NCI-H526 (cell line): ENCODE measurements at regions not wholly inside any gene's neighbourhood (a gene's known extent, or its start where the extent isn't known, plus 50 kb on each side); places are given as distances from the start of the nearest gene placed in this dataset.
"Not testable (repeated sequence)": the region's sequence is repeated elsewhere in the genome, so short reads cannot be mapped to it uniquely, and the experiment has no call there.

Source experiments
- DNase-seq, 2 experiments: peaks; one replicate each; lab custom pipeline; 2025; lab: John Stamatoyannopoulos, UW

DNA sequence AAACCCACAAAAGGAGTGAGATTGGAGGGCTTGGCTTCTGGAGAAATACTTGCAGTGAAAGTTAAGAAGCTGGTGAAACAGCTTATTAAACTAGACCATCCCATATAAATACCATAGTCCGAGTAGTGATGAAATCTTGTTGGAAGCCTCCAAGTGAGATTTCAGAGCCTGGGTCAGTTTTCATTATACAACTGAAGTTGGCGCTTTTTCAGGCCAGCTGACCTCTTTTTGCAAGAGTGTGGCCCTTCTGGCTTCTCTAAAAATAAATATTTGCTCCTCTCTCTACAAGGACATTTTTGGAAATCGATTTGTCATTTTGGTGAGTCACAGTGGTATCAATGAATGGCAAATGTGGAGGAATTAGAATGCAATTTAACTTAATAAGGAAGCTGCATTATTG is 51.2 kb upstream of the THRB start:
- no peak for DNase-seq

DNA sequence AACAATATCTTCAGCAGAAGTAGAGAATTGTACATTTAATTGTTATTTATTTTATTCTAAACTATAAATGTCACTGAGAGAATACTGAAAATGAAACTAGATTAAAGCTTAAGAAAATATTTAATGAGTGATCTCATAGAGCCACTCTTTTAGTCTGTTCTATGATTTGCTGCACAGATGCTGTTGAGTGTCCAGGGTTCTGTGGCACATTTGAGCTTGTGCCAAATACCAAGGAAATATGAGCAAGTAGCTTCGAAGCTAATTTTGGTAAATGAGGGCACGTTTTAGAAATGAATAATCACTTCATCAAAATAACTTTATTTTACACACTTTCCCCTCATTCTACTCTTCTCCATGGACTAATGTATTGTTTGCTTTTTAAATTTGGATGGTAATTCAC is 53.6 kb upstream of the THRB start:
- DNase-seq = no peak

DNA sequence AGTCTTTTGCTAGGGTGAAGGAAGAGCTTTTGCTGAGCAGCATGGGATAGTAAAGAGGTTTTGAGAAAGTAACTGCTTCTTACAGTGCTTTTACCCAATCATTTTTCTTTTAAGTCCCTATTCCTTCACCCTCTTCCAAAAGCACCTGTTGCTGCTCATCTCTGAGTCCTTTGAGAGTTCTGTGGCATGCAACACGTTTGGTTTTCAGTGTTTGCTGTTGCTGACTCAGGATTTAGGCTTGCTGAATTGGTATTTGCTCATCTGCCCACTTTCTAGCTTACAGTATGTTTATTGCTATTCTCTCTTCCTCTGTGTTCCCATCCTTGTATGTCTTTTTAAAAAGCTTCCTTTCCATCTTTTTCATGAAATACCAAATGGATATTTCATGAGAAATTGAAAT is 55.9 kb upstream of the THRB start:
- DNase-seq = no peak

DNA sequence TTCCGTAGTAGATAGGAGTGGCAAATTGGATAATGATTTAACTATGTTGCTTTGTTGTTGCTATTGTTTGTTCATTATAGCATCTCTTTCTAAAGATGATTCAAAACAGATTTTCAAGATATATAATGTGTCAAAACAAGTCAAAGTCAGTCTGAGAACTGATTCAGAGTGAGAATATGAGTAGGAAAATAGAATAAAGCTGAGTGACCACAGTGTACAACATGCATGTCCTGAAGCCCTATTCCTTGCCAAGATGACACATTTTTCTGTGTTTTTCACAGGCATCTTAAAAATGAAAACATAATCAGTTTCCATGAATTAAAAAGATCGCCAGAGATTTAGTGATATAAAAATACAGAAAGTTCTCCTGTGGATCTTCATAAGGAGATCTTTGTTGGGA is 57.0 kb upstream of the THRB start:
- no peak for DNase-seq

DNA sequence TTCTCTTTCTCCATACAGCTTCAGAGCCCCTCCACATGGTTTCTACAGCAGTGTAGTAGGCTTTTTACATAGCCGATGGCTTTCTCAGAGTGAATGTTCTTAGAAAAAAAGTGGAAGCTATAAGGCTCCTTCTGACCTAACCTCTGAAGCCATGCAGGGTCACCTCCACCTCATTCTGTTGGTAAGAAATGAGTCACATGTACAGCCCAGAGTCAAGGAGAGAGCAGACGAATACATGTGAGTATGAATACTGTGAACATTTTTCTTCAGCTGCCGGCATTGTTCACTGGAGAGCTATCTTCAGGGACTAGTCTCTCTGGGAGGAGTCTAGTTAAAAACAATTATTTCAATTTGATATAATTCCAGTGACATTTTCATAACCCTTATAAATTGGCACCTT is 68.2 kb upstream of the THRB start:
- no peak for DNase-seq

DNA sequence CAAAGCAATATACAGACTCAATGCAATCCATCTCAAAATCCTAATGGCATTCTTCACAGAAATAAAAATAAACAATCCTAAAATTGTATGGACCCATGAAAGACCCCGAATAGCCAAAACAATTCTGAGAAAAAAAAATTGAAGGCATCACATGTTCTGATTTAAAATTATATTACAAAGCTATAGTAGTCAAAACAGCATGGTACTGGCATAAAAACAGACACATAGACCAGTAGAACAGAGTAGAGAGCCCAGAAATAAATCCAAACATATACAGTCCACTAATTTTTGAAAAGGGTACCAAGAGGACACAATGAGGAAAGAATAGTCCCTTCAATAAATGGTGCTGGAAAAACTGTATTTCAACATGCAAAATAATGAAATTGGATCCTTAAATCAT is 70.4 kb upstream of the THRB start:
- no peak for DNase-seq

DNA sequence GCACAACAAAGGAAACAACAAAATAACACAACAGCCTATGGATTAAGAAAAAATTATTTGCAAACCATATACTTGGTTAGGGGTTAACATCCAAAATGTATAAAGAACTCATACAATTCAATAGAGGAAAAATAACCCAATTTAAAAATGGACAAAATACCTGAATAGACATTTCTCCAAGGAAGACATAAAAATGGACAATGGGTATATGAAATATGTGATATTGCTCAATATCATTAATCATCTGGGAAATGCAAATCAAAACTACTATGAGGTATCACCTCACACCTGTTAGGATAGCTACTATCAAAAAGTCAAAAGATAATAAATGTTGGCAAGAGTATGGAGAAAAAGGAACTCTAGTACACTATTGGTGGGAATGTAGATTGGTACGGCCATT is 71.0 kb upstream of the THRB start:
- DNase-seq = no peak

DNA sequence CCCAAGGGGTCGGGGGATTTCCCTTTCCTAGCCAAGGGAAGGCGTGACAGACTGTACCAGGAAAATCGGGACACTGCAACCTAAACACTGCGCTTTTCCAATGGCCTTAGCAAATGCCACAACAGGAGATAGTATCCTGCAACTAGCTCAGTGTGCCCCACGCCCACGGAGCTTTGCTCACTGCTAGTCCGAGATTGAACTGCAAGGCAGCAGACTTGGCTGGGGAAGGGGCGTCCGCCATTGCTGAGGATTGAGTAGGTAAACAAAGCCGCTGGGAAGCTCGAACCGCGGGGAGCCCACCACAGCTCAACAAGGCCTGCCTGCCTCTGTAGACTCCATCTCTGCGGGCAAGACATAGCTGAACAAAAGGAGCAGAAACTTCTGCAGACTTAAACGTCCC is 72.3 kb upstream of the THRB start:
- no peak for DNase-seq

DNA sequence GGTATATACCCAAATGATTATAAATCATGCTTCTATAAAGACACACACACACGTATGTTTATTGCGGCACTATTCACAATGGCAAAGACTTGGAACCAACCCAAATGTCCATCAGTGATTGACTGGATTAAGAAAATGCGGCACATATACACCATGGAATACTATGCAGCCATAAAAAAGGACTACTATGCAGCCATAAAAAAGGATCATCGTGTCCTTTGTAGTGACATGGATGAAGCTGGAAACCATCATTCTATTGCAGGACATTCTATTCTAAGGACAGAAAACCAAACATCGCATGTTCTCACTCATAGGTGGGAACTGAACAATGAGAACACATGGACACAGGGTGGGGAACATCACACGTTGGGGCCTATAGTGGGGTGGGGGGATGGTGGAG is 77.8 kb upstream of the THRB start:
- DNase-seq = not testable (repeated sequence)

DNA sequence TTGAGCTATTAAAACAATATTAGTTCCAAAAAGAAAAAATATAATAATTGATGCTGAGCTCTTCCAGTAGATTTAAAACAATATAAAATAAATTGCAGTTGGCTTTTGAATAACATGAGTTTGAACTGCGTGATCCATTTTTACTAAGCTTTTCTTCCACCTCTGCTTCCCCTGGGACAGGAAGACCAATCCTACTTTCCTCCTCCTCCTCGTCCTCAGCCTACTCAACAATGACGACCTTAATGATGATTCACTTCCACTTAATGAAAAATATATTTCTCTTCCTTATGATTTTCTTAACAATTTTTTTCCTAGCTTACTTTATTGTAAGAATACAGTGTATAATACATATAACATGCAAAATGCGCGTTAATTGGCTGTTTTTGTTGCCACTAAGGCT is 78.9 kb upstream of the THRB start:
- no peak for DNase-seq

DNA sequence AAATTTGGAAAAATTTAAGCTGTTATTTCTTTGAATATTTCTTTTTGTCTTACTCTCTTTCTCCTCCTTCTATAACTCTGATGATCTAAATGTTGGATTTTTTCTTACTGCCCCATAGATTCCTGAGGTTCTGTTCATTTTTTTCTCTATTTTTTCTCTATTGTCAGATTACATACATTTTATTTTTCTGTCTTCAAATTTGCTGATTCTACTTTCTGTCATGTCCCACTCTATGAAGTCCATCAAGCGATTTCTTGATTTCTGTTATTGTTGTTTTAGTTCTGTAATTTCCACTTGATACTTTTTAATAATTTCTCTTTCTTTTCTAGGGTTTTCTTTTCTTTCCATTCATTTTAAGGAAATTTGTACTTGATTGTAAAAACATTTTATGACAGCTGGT is 83.7 kb upstream of the THRB start:
- DNase-seq = no peak

DNA sequence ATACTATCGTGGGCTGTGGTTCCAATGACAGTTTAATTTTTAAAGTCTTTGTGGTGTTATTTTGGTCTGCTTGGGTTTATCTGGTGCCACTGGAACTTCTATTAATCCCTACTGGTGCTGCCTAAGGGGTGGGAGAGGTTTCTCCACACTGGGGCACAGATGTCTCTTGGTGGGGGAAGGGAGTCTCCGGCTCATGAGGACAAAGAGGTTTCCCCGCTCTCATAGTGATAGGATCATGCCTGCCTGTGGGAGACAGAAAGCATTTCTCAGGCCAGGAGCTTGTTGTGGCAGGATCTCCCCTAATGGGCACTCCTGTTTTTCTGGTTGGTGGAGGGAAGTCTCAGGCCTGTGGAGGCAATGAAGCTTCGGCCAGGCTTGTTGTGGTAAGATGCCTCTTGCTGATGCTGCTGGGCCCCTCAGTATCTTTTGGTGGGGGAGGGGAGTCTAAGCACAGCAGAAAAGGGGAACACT is 84.3 kb upstream of the THRB start:
- no peak for DNase-seq

DNA sequence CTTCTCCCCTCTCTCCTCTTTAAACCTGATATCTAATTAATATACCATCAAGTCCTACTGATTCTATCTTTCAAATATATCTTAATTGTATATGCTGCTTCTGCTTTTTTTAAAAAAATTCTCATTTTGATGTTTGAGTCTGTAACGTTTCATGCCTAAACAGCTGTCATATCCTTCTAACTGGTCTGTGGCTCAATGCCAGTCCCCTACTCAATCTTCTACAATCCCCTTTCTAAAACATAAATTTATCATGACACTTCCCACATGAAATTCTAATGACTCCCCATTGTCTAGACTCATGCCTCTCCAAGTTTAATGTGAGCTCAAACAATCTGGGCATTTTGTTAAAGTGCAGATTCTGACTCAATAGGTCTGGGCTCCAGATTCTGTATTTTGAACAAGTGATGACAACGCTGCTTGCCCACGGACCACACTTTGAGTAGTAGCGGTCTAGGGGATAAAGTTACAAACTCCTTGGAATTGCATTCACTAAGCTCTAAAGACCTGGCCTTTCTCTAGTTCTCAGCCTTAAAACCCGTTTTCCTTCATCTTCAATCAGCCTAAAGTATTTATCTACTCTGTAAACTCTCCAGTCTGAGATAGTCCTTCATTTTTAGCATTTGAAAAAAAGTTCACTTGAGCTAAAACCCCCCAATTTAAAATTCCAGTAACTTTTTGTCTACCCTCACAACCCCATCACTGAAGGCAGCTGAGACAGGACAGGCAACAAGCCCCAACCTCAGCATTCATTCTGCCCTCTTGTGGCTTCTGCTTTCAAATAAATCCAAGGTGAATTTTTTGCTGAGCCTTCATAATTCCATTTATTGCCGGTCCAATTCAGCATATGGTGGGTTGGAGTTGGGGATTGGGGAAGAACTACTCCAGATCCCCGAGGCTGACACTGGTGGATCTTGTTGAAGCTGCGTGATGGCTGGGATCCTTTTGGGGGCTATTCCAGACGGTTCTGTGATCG is 88.1 kb upstream of the THRB start:
- DNase-seq = no peak

DNA sequence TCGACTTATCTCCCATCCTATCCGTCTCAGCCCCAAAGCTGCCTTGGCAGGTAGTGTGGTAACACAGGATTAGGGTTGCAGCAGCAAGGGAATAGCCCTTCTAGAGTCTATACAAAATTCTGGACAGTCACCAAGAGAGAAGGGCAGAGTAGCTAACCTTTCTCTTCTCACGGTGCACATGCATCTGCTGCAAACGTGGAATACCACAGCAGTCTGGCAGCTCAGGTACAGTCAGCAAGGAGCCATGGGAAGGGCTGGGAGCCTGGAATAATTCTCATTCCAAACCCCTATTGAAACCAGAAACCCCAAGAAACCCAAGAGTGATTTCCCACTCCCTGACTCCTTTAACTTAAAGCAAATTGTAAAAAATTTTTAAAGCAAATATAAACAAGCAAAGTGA is 92.3 kb upstream of the THRB start:
- DNase-seq = no peak

DNA sequence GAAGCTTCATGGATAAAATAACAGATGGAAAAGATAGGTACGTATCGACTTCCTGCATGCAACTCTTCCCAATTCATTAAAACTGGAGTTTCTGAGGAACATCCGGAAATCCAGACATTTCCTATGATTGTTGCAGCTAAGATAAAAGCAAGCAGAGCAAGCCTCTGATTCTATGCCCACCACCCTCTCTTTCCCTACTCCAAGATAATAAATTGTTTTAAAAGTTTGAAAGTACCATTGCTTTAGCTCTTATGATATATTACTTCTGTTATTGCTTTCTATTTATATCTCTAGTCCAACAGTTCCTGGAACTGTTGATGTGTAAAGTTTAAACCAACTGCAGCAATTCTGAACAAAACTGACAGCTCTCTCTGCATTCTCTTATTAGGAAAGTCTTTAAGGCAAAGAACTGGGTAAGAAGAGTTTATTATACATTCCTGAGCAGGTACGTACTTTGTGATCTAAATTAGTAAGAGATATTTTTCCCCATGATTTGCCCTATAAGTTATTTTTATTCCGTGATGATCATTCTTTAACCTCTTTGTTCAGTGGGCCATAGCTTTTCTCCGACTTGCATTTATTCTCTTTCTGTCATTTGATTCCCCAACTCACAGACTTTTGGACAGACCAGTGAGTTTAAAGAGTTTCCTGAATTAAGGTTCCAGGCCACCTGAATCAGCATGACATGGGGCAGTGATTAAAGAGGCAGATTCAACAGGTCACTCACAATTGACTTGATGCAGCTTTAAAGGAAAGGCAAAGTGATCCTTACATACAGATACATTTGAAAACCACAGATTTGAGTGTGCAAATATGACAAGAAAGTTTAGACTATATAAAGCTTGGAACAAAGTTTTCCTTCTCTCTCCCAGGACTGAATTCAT is 94.2 kb upstream of the THRB start:
- DNase-seq = no peak

DNA sequence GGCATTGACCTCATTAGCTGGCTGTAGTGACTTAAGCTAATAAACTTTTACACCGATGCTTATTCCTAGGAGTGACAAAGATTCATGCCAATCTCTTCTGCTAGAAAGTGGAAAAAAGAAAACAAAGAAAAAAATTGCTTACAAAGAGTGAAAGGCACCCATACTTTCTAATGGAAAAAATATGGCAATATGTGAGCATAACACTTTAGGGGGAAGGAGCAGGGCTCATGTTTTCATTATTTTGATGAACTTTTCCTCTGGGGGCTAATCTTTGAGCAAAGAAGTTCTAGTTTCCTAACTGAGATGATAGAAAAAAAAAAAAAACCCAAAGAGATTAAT is 94.8 kb upstream of the THRB start:
- DNase-seq = no peak

DNA sequence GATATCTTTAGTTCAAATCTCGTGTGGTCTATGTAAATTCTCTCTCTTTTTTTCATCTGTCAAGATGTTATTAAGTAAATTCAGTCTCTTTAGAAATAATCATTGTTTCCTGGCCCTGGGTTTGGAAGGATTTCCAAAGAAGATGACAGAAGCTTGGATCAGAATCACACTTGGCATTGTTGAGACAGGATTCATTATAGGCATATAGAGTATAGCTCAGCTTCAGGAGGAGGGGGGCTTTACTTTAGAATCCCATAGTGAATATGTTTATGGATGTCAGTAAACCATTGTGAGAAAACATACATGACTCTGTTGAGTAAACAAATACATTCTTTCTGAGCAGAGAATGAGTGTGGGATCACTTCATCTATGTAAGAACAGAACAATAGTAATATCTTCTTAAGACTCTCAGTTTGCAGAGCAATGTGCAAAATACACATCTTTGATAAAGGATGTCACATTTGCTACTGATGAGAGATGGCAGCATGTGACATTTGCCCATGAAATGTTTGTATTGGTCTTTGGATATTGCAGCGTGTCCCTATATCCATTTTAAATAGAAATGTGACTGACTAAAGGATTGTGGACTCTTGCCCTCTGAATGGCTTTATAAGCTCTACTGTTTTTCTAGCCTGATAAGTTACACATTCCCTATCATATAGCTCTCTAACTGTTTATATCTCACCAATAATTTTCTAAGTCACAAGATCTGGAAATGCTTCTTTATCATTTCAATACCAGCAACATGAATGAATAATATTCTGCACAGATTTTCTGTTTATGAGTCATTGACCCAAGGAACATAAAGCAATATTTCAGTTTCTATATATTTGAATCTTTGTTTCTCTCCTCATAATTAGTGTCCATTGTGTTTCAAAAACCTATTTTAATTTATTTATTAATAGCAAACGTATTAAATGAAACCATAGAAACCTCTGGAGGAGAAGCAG is 95.6 kb upstream of the THRB start:
- no peak for DNase-seq

DNA sequence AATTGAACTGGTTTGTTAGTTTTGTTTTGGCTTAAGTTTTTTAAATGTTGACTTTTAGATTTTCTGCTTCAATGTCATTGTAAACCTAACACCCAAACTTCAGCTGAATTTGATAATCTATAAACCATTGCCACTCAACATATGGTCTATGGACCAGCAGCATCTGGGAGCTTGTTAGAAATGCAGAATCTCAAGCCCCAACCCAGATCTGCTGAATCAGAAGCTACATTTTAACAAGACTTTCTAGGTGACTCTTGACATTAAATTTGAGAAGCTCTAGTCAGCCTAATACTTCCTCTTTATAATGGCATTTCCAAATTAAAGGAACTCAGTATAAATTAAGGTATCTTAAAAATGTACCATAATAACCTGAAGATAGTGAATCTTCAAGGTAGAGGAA is 96.5 kb upstream of the THRB start:
- DNase-seq = no peak

DNA sequence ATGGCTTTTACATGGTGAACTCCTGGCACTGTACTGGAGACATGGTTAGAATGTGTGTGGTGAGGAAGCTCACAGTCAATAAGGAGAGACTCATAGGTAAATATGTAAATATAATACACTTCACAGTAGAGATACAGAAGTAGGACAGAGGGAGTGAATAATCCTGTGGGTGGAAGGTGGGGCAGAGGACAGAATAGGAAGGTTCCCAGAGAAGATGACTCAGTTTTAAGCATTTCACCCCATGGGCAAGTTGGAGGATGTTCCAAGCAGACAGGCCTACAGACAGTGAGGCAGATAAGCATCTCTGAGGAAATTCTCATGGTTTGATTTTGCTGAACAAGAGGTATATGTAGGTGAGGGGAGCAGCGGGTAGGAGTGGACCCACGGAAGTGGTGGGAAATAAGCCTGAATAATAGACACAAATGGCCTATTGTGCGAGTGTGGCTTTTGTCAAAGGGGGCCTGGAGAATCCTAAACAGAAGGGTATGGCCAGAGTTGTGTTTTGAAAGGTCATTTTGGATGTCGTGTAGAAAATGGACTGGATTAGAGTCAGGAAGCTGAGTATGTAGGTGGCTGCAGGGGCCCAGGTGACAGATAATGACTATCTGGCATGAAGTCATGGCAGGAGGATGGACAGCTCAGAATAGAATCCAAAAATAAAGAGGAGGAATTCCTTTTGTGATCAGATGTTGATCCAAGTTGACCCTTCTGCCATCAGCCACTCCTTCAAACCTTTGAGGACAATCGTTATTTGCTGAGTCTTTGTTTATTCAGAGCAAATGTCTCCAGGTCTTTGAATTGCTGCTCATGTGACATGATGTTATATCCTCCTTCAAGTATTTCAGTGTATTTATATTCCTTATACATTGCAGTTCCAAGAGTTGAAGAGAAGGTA is 97.3 kb upstream of the THRB start:
- DNase-seq = no peak

DNA sequence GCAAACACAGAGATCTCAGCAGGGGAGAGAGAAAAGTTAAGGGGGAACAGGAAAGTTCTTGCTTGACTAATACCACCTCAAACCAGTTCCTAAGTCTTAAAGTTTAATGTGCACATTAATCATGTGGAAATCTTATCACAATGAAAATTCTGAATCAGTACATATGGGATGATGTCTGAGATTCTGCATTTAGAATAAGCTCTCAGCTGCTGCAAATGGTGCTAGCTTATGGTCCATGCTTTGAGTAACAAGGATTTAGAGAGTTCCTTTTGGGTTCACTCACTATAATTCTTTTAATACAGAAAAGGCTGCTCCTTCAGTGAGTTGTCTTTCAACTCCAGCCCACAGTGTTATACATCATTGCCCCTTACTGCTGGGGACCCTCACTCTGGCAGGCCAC is 99.5 kb upstream of the THRB start:
- no peak for DNase-seq

DNA sequence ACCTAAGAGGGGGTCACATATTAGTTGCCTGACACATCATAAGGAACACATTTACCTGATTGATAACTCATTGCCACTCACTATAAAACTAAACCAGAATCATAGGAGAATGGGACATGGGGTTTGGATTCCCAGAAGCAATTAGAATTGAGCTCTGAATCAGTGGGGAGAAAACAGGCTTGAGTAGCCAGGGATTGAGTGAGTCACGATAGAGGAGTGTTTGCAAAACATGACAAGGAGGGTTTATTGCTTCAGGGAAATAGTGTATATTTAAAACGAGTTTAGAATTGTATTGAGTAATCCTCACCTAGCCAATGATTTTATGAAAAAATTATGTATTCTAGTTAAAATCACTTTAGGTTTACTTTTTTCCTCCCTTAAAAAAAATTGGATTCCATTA is 101.1 kb upstream of the THRB start:
- no peak for DNase-seq
